SU-DHL-6 (cell line): ENCODE measurements at regions not wholly inside any gene's neighbourhood (a gene's known extent, or its start where the extent isn't known, plus 50 kb on each side); places are given as distances from the start of the nearest gene placed in this dataset.

Experiments used
- H2AFZ ChIP-seq: fragments of 200-600 bp; sonication (generic); 2 replicates; pipeline ENCODE4 v1.6.1; 2014; ENCODE audit warnings: low read depth, mild to moderate bottlenecking, moderate library complexity, mixed read lengths, antibody characterized with exemption, low read length; ENCODE audit not compliant: severe bottlenecking
- H3F3A ChIP-seq: fragments of 200-600 bp; shearing (Covaris generic); 2 replicates; pipeline ENCODE4 v1.6.0; 2016; ENCODE audit warnings: antibody characterized with exemption, mild to moderate bottlenecking; ENCODE audit not compliant: insufficient read depth
- H3K27ac ChIP-seq: fragments of 200-600 bp; sonication (generic); 2 replicates; pipeline ENCODE4 v1.5.1; 2016; ENCODE audit warnings: low read depth, mild to moderate bottlenecking, low read length, moderate library complexity, mixed read lengths
- H3K27me3 ChIP-seq: fragments of 200-600 bp; sonication (generic), shearing (Covaris generic); 2 replicates; pipeline ENCODE4 v1.6.0; 2014; ENCODE audit warnings: mild to moderate bottlenecking, low read length
- H3K36me3 ChIP-seq: fragments of 200-600 bp; sonication (generic); 2 replicates; pipeline ENCODE4 v1.6.1; 2014; ENCODE audit warnings: mild to moderate bottlenecking, low read length, mixed read lengths
- H3K4me2 ChIP-seq: fragments of 300-600, 200-600 bp; shearing (Covaris generic), sonication (generic); 2 replicates; pipeline ENCODE4 v1.6.0; 2014; ENCODE audit warnings: low read length, low read depth, mild to moderate bottlenecking; ENCODE audit not compliant: poor library complexity, severe bottlenecking
- H3K4me3 ChIP-seq: fragments of 200-600 bp; sonication (generic); 2 replicates; pipeline ENCODE4 v1.5.1; 2014; ENCODE audit warnings: antibody characterized with exemption, low read length, mild to moderate bottlenecking, mixed read lengths; ENCODE audit not compliant: insufficient read depth, poor library complexity, severe bottlenecking
- H3K79me2 ChIP-seq: fragments of 200-600 bp; sonication (generic); 2 replicates; pipeline ENCODE4 v1.6.1; 2014; ENCODE audit warnings: mild to moderate bottlenecking, low read length, moderate library complexity; ENCODE audit not compliant: insufficient read depth
- H3K9ac ChIP-seq: fragments of 200-600 bp; sonication (generic); 2 replicates; pipeline ENCODE4 v1.7.0; 2014; ENCODE audit warnings: mild to moderate bottlenecking, low read length
- H3K9me2 ChIP-seq: fragments of 200-600 bp; sonication (generic); replicated peaks from 2 replicates; pipeline ENCODE4 v1.6.1; 2014; ENCODE audit warnings: low read length; ENCODE audit not compliant: insufficient read depth
- H3K9me3 ChIP-seq: fragments of 200-600 bp; sonication (generic); 2 replicates; pipeline ENCODE4 v1.6.1; 2014; ENCODE audit warnings: low read length, mixed read lengths; ENCODE audit not compliant: insufficient read depth
- H4K20me1 ChIP-seq: fragments of 200-600 bp; sonication (generic); 2 replicates; pipeline ENCODE4 v1.6.1; 2014; ENCODE audit warnings: low read depth, mild to moderate bottlenecking, antibody characterized with exemption, low read length, moderate library complexity, mixed read lengths
- EZH2phosphoT487 ChIP-seq: fragments of 200-600 bp; sonication (generic), shearing (Covaris generic); conservative IDR thresholded peaks from 2 replicates; pipeline ENCODE4 v1.6.1; 2018; ENCODE audit warnings: mild to moderate bottlenecking, antibody characterized with exemption, low read length, moderate library complexity, mixed read lengths
- TF ChIP-seq, protein P1 (sequence below): fragments of 200-600 bp; sonication (generic); IDR thresholded peaks from one replicate; pipeline ENCODE4 v1.5.1; 2017; ENCODE audit warnings: antibody characterized with exemption, mild to moderate bottlenecking, low read length, moderate library complexity; ENCODE audit not compliant: insufficient read depth, poor library complexity, severe bottlenecking

DNA sequence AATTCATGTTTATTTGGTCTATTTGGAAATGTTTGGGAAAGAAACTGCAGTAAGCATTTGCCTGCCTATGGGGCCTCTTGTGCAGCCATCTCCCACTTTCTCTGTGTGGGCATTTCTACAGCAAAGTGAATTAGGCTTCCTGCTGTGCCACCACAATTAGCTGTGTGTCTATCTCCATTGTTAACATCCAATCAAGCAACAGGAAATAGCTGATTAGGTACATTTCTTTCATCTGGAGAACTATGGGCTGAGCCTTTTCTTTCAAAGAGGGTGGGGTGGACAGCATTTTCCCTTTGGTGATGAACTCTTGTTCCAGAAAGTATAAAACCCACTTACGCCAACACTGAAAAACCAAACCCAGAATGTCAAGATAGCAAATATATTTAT lies 640.0 kb downstream of the ACTR3B start:
- Histone ChIP-seq H3K9ac (no peak overlapping the region), H4K20me1 (no peaks in the 10 kb centered on the region), H3K36me3 (no peaks in the 10 kb centered on the region), H3K9me2 (no peaks in the 10 kb centered on the region), H3K9me3 (no peaks in the 10 kb centered on the region), H3F3A (no peaks in the 10 kb centered on the region), H3K79me2 (no peaks in the 10 kb centered on the region), H3K4me3 (no peak overlapping the region), H2AFZ (no peak overlapping the region), H3K27ac (no peak overlapping the region), H3K4me2 (no peak overlapping the region), H3K27me3 (no peaks in the 10 kb centered on the region)
- TF ChIP-seq, protein P1, sequence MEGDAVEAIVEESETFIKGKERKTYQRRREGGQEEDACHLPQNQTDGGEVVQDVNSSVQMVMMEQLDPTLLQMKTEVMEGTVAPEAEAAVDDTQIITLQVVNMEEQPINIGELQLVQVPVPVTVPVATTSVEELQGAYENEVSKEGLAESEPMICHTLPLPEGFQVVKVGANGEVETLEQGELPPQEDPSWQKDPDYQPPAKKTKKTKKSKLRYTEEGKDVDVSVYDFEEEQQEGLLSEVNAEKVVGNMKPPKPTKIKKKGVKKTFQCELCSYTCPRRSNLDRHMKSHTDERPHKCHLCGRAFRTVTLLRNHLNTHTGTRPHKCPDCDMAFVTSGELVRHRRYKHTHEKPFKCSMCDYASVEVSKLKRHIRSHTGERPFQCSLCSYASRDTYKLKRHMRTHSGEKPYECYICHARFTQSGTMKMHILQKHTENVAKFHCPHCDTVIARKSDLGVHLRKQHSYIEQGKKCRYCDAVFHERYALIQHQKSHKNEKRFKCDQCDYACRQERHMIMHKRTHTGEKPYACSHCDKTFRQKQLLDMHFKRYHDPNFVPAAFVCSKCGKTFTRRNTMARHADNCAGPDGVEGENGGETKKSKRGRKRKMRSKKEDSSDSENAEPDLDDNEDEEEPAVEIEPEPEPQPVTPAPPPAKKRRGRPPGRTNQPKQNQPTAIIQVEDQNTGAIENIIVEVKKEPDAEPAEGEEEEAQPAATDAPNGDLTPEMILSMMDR, result no peak
- TF ChIP-seq EZH2phosphoT487, result no peak

DNA sequence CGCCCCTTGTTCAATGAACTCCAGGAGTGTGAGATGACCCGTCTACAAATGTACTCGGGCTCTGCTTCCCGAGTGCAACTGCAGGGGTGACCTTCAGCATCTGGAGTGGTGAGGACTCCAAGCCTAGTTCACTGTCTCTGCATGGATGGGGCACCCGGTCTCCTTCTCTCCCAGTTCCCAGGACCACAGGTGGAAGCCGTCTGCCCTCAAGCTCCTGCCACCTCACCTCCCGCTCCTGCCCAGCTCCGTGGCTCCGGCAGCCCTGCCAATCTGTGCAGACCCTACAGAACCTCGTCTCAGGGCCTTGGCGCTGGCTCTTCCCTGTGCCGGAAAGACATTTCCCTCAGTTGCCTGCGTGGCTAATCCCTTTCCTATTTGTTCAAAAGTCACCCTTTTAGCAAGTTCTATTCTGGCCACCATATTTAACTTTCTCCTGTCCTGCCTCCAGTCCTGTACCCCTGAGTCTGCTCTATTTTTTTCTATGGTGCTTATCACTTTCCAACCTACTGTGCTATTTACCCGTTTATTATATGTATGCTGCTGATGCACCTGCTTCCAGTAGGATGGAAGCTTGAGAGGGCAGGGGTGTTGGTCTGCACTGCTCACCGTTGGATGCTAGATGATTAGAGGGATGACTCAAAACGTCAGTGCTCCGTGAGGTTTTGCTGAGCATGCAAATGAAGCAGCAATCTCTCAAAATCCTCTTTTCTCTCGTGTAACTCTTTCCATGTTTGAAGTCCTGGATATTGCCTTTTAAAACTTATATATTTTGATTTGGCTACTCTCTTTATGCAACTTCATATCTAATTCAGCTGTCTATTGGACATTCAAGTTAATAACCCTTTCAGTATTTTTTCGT lies 641.4 kb downstream of the ACTR3B start:
- Histone ChIP-seq H2AFZ (no peak overlapping the region), H3K9ac (no peak overlapping the region), H3K9me3 (no peaks in the 10 kb centered on the region), H3K9me2 (no peaks in the 10 kb centered on the region), H3K79me2 (no peaks in the 10 kb centered on the region), H3K27me3 (no peaks in the 10 kb centered on the region), H3K4me3 (no peak overlapping the region), H3K4me2 (no peak overlapping the region), H4K20me1 (no peaks in the 10 kb centered on the region), H3K36me3 (no peaks in the 10 kb centered on the region), H3K27ac (no peak overlapping the region), H3F3A (no peaks in the 10 kb centered on the region)
- TF ChIP-seq EZH2phosphoT487, result no peak
- TF ChIP-seq, protein P1, result no peak

DNA sequence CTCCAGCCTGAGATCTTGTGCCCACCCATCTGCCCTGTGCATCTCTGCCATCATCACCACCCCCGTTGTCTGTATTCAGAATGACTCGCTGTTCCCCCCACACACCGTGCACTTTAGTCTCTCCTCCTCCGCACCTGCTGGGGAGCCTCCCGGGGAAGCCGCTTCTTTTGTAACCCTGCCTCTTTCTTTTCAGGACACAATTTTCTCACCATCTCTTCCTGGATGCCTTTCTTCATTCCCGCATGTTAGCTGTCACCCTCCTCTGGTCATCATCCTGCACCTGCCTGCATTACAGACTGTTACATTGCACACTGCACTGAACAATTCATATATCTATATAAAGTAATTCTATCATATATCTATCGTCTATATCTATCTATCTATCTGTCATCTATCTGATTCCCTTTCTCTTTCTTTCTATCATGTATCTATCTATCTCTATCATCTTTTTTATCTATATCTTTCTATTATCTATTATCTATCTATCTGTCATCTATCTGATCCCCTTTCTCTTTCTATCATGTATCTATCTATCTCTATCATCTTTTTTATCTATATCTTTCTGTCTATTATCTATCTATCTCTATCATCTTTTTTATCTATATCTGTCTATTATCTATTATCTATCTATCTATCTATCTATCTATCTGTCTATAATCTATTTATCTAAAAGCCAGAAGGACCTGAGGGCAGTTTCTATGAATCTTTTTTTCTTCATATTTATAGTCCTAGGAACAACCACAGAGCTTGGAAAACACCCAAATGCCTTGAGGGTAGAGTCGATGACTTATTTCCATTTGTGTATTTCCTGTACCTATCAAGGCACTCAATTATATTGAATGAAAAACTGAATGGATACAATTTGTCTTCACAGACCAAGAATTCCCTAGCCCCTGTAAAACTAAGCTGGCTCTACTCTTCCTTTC lies 642.5 kb downstream of the ACTR3B start:
- Histone ChIP-seq H3K27ac (no peak overlapping the region), H3F3A (no peaks in the 10 kb centered on the region), H2AFZ (no peak overlapping the region), H3K9me2 (no peaks in the 10 kb centered on the region), H3K9me3 (no peaks in the 10 kb centered on the region), H3K36me3 (no peaks in the 10 kb centered on the region), H3K4me3 (no peak overlapping the region), H3K4me2 (no peak overlapping the region), H3K79me2 (no peaks in the 10 kb centered on the region), H3K27me3 (no peaks in the 10 kb centered on the region), H3K9ac (no peak overlapping the region), H4K20me1 (no peaks in the 10 kb centered on the region)
- TF ChIP-seq EZH2phosphoT487, result no peak
- TF ChIP-seq, protein P1, result no peak
